HepG2 (cell line): ENCODE measurements at regions not wholly inside any gene's neighbourhood (a gene's known extent, or its start where the extent isn't known, plus 50 kb on each side); places are given as distances from the start of the nearest gene placed in this dataset.

Source experiments
- ATAC-seq: fragments of 200-7000 bp; cut with Tn5 transposase; 3 replicates; pipeline ENCODE4 v1.9.1; 2020; ENCODE audit warnings: mild to moderate bottlenecking, moderate library complexity
- BruUV-seq: library from RNA; stranded (reverse); fragments of 400-500 nt; replicated peaks from 2 replicates; lab custom pipeline; 2021; lab: Mats Ljungman, UMichigan
- CTCF ChIA-PET: fragments of 300-600 bp; formaldehyde crosslinking; extraction: SDS; loops from one replicate; lab custom pipeline; 2021; ENCODE audit warnings: low total read pairs, inconsistent platforms, low intra/inter-chr PET ratio; lab: Yijun Ruan, JAX
- POLR2A ChIA-PET: fragments of 350-600 bp; sonication (Branson Sonifier 250); formaldehyde crosslinking; loops from one replicate; lab custom pipeline; 2020; ENCODE audit warnings: antibody characterized with exemption, inconsistent platforms; lab: Yijun Ruan, JAX
- DNase-seq: peaks from one replicate; pipeline ENCODE4 v3.0.0-alpha.2; 2015; ENCODE audit warnings: low spot score
- FAIRE-seq: peaks from 3 replicates; lab custom pipeline; 2011; peaks lifted over from hg19 to GRCh38; lab: Jason Lieb, UNC
- H2AFZ ChIP-seq: one replicate; pipeline ENCODE4 v1.6.1; 2011; ENCODE audit warnings: low read length, inconsistent platforms
- H3K27ac ChIP-seq: fragments of 300-600 bp; 3 replicates; pipeline ENCODE4 v1.8.0; 2011; ENCODE audit warnings: mixed run types, mild to moderate bottlenecking, mixed read lengths, low read length, inconsistent platforms; ENCODE audit not compliant: insufficient read depth; ENCODE audit errors: extremely low read length
- H3K27me3 ChIP-seq, 2 experiments: fragments of 200-600 bp in 1 of 2; 2 replicates in 1 of 2; 3 replicates in 1 of 2; pipeline versions ENCODE4 v1.6.0 to v1.8.0; 2011; ENCODE audit warnings: low read length in 2 of 2, mild to moderate bottlenecking in 2 of 2, moderate library complexity in 2 of 2, inconsistent platforms in 1 of 2; ENCODE audit not compliant: insufficient read depth in 2 of 2, control insufficient read depth in 1 of 2
- H3K36me3 ChIP-seq, 2 experiments: fragments of 200-600 bp in 1 of 2; replicated peaks in 1 of 2; 2 replicates in 1 of 2; 3 replicates in 1 of 2; pipeline versions ENCODE4 v1.5.1 to v1.8.0; 2011; ENCODE audit warnings: low read length in 2 of 2, inconsistent platforms in 1 of 2; ENCODE audit not compliant: insufficient read depth in 2 of 2, control insufficient read depth in 1 of 2
- H3K4me1 ChIP-seq: 2 replicates; pipeline ENCODE4 v1.5.1; 2012; ENCODE audit warnings: low read length, inconsistent platforms; ENCODE audit not compliant: insufficient read depth
- H3K4me2 ChIP-seq: 2 replicates; pipeline ENCODE4 v1.6.0; 2011; ENCODE audit warnings: low read depth, low read length, inconsistent platforms
- H3K4me3 ChIP-seq, 3 experiments: fragments of 200-600 bp in 1 of 3; sonication (generic), shearing (Covaris generic) in 1 of 3; replicated peaks in 1 of 3; 2 replicates each; pipeline ENCODE4 v1.5.1; 2011 to 2016; ENCODE audit warnings: low read length in 3 of 3, inconsistent platforms in 2 of 3, low read depth in 2 of 3, mild to moderate bottlenecking in 2 of 3, control low read depth in 1 of 3, mixed read lengths in 1 of 3; ENCODE audit not compliant: insufficient read depth in 1 of 3
- H3K79me2 ChIP-seq: one replicate; pipeline ENCODE4 v1.6.1; 2011; ENCODE audit warnings: low read length, inconsistent platforms; ENCODE audit not compliant: insufficient read depth
- H3K9ac ChIP-seq: 2 replicates; pipeline ENCODE4 v1.6.0; 2011; ENCODE audit warnings: mild to moderate bottlenecking, low read depth, low read length, inconsistent platforms; ENCODE audit not compliant: insufficient read depth
- H3K9me3 ChIP-seq: 2 replicates; pipeline ENCODE4 v1.5.1; 2012; ENCODE audit warnings: mild to moderate bottlenecking, low read length
- H4K20me1 ChIP-seq: 2 replicates; pipeline ENCODE4 v1.6.0; 2011; ENCODE audit warnings: inconsistent platforms, mild to moderate bottlenecking, low read length, moderate library complexity; ENCODE audit not compliant: insufficient read depth
- WGBS: methylation state at CpG from one replicate; pipeline ENCODE4 v1.1.6; 2017; ENCODE audit warnings: low lambda C conversion rate; 5-methylcytosine and 5-hydroxymethylcytosine counted together
- in situ Hi-C: cut with HindIII; loops from 2 replicates; pipeline ENCODE4 v1.10.0; 2017; ENCODE audit warnings: low pct_unique_long_range_greater_than_20kb; ENCODE audit not compliant: extremely low pct_ligation_motif_present
- intact Hi-C: fragments of 100-400 bp; cut with micrococcal nuclease; formaldehyde crosslinking; loops from one replicate; pipeline ENCODE4 v1.10.0; 2022; ENCODE audit not compliant: unreplicated experiment
- TF ChIP-seq, protein P1 (sequence below), 2 experiments: fragments of 450-650 bp in 1 of 2; sonication (generic) in 1 of 2; formaldehyde crosslinking in 1 of 2; IDR thresholded peaks; 2 replicates each; pipeline versions ENCODE4 v1.6.1 to v1.8.0; 2016 to 2022; ENCODE audit warnings: antibody characterized with exemption in 1 of 2, mild to moderate bottlenecking in 1 of 2, missing genetic modification reagents in 1 of 2

DNA sequence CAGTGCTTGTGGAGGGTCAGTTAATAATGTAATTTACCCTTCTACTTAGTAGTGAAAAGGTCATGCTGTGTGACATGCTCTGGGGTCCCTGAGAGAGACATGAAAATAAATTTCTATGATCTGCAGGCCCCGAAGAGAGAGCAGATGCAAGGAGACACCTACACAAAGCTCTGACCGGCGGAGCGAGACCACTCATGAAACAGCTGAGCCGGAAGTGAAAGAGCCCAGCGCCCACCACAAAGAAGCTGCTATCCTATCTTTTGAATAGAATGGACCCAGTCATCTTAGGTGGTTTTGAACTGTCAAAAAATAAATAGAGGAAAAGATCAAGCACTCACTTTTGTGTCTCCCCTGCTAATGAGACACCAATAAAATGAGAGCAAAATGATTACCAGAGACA lies 190.0 kb downstream of the MED10 start:
- no peak for DNase-seq
- in situ Hi-C loops: no loop called here
- ChIA-PET CTCF (no interaction called here), POLR2A (no interaction called here)
- WGBS: 53% methylated on average over 6 of the region's 6 CpGs
- no peaks in the 10 kb centered on the region; a peak in 1 of 5 replicates for H3K27me3 ChIP-seq
- TF ChIP-seq, protein P1, sequence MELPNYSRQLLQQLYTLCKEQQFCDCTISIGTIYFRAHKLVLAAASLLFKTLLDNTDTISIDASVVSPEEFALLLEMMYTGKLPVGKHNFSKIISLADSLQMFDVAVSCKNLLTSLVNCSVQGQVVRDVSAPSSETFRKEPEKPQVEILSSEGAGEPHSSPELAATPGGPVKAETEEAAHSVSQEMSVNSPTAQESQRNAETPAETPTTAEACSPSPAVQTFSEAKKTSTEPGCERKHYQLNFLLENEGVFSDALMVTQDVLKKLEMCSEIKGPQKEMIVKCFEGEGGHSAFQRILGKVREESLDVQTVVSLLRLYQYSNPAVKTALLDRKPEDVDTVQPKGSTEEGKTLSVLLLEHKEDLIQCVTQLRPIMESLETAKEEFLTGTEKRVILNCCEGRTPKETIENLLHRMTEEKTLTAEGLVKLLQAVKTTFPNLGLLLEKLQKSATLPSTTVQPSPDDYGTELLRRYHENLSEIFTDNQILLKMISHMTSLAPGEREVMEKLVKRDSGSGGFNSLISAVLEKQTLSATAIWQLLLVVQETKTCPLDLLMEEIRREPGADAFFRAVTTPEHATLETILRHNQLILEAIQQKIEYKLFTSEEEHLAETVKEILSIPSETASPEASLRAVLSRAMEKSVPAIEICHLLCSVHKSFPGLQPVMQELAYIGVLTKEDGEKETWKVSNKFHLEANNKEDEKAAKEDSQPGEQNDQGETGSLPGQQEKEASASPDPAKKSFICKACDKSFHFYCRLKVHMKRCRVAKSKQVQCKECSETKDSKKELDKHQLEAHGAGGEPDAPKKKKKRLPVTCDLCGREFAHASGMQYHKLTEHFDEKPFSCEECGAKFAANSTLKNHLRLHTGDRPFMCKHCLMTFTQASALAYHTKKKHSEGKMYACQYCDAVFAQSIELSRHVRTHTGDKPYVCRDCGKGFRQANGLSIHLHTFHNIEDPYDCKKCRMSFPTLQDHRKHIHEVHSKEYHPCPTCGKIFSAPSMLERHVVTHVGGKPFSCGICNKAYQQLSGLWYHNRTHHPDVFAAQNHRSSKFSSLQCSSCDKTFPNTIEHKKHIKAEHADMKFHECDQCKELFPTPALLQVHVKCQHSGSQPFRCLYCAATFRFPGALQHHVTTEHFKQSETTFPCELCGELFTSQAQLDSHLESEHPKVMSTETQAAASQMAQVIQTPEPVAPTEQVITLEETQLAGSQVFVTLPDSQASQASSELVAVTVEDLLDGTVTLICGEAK (IDR thresholded peaks at IDR 0.05): no peak
- TF ChIP-seq, protein P1 (CRISPR knock-in tag; IDR thresholded peaks at IDR 0.05): no peak
- TF ChIP-seq, all 625 proteins: peak for 0
- ATAC-seq: no peak
- no peaks in the 10 kb centered on the region for H4K20me1 ChIP-seq
- H3K36me3 ChIP-seq: no peaks in the 10 kb centered on the region
- no peaks in the 10 kb centered on the region for H3K79me2 ChIP-seq
- H3K9ac ChIP-seq: no peak overlapping the region
- no peaks in the 10 kb centered on the region for H3K9me3 ChIP-seq
- H3K4me2 ChIP-seq: no peak overlapping the region
- no peak overlapping the region for H3K27ac ChIP-seq
- no TSS peak for BruUV-seq
- no peak overlapping the region for H2AFZ ChIP-seq
- intact Hi-C loops: no loop called here
- H3K4me1 ChIP-seq: no peaks in the 10 kb centered on the region
- H3K4me3 ChIP-seq: no peak overlapping the region
- FAIRE-seq: no peak
